ENCODE measurements at regions not wholly inside any gene's neighbourhood (a gene's known extent, or its start where the extent isn't known, plus 50 kb on each side); places are given as distances from the start of the nearest gene placed in this dataset.

- ATAC-seq = no peak
Observed at GRCh38 chr20:7496394-7496991, 443.8 kb downstream of the HAO1 start.

GRCh38 chr20:7497985-7498384, 442.3 kb downstream of the HAO1 start:
- ATAC-seq = no peak
- no peak for TF ChIP-seq TSHZ2 (CRISPR knock-in tag; IDR thresholded peaks at IDR 0.05)
- TF ChIP-seq POU6F1 (CRISPR knock-in tag; IDR thresholded peaks at IDR 0.05; ENCODE audit: borderline replicate concordance, low read depth) = no peak
- TF ChIP-seq BACH2 (CRISPR knock-in tag; IDR thresholded peaks at IDR 0.05; ENCODE audit: borderline replicate concordance) = no peak

More at GRCh38 chr20:7496394-7496991, 443.8 kb downstream of the HAO1 start:
- no peak for TF ChIP-seq ZC3H10 (CRISPR knock-in tag; IDR thresholded peaks at IDR 0.05)
- TF ChIP-seq, protein P1, sequence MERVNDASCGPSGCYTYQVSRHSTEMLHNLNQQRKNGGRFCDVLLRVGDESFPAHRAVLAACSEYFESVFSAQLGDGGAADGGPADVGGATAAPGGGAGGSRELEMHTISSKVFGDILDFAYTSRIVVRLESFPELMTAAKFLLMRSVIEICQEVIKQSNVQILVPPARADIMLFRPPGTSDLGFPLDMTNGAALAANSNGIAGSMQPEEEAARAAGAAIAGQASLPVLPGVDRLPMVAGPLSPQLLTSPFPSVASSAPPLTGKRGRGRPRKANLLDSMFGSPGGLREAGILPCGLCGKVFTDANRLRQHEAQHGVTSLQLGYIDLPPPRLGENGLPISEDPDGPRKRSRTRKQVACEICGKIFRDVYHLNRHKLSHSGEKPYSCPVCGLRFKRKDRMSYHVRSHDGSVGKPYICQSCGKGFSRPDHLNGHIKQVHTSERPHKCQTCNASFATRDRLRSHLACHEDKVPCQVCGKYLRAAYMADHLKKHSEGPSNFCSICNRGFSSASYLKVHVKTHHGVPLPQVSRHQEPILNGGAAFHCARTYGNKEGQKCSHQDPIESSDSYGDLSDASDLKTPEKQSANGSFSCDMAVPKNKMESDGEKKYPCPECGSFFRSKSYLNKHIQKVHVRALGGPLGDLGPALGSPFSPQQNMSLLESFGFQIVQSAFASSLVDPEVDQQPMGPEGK (CRISPR knock-in tag; IDR thresholded peaks at IDR 0.05; ENCODE audit: borderline replicate concordance) = no peak
- no peak for TF ChIP-seq ESRRG (CRISPR knock-in tag; IDR thresholded peaks at IDR 0.05)
- TF ChIP-seq TCF4 (CRISPR knock-in tag; IDR thresholded peaks at IDR 0.05; ENCODE audit: borderline replicate concordance) = no peak
- TF ChIP-seq GLIS3 (CRISPR knock-in tag; IDR thresholded peaks at IDR 0.05) = no peak
- no peak for TF ChIP-seq ZNF70 (CRISPR knock-in tag; IDR thresholded peaks at IDR 0.05)
- TF ChIP-seq ISL1 (CRISPR knock-in tag; IDR thresholded peaks at IDR 0.05) = no peak
- TF ChIP-seq TOX (CRISPR knock-in tag; IDR thresholded peaks at IDR 0.05; ENCODE audit: borderline replicate concordance) = no peak
- no peak for TF ChIP-seq POU6F1 (CRISPR knock-in tag; IDR thresholded peaks at IDR 0.05; ENCODE audit: borderline replicate concordance, low read depth)
- TF ChIP-seq ZNF8 (CRISPR knock-in tag; IDR thresholded peaks at IDR 0.05) = no peak
- TF ChIP-seq CSDC2 (CRISPR knock-in tag; IDR thresholded peaks at IDR 0.05) = no peak
- no peak for TF ChIP-seq PPARA (CRISPR knock-in tag; IDR thresholded peaks at IDR 0.05; ENCODE audit: borderline replicate concordance)
- TF ChIP-seq TSHZ2 (CRISPR knock-in tag; IDR thresholded peaks at IDR 0.05) = no peak
- no peak for TF ChIP-seq CSRNP3 (CRISPR knock-in tag; IDR thresholded peaks at IDR 0.05)
- TF ChIP-seq CREB5 (CRISPR knock-in tag; IDR thresholded peaks at IDR 0.05; ENCODE audit: low read depth) = no peak
- TF ChIP-seq OSR1 (CRISPR knock-in tag; IDR thresholded peaks at IDR 0.05) = no peak
- no peak for TF ChIP-seq ZNF565 (CRISPR knock-in tag; conservative IDR thresholded peaks at IDR 0.05; ENCODE audit: low read depth)
- no peak for TF ChIP-seq BACH2 (CRISPR knock-in tag; IDR thresholded peaks at IDR 0.05; ENCODE audit: borderline replicate concordance)
- TF ChIP-seq ARNTL (CRISPR knock-in tag; IDR thresholded peaks at IDR 0.05; ENCODE audit: borderline replicate concordance, low read depth) = no peak
- TF ChIP-seq ZFP3 (CRISPR knock-in tag; IDR thresholded peaks at IDR 0.05) = no peak

Measured in SK-N-SH treated with all-trans-retinoic acid at 6 μM for 48 hours (cell line).